Endodermal cell (in vitro differentiated cells): ENCODE measurements at regions not wholly inside any gene's neighbourhood (a gene's known extent, or its start where the extent isn't known, plus 50 kb on each side); places are given as distances from the start of the nearest gene placed in this dataset.

Experiments
- DNase-seq: peaks from one replicate; pipeline ENCODE4 v3.0.0-alpha.2; 2017
- H3K27ac ChIP-seq: 2 replicates; pipeline ENCODE4 v1.5.1; 2013; ENCODE audit warnings: mild to moderate bottlenecking, low read depth, low read length, moderate library complexity
- H3K27me3 ChIP-seq: 2 replicates; pipeline ENCODE4 v1.6.1; 2013; ENCODE audit warnings: mild to moderate bottlenecking, low read length, moderate library complexity; ENCODE audit not compliant: insufficient read depth, control insufficient read depth, poor library complexity, severe bottlenecking
- H3K36me3 ChIP-seq: 2 replicates; pipeline ENCODE4 v1.7.0; 2013; ENCODE audit warnings: mild to moderate bottlenecking, low read length, moderate library complexity; ENCODE audit not compliant: control insufficient read depth, insufficient read depth
- H3K4me1 ChIP-seq: one replicate; pipeline ENCODE4 v1.7.0; 2013; ENCODE audit warnings: low read length; ENCODE audit not compliant: control insufficient read depth, insufficient read depth
- H3K4me3 ChIP-seq: 2 replicates; pipeline ENCODE4 v1.5.1; 2013; ENCODE audit warnings: mild to moderate bottlenecking, low read length, moderate library complexity
- H3K9ac ChIP-seq: 2 replicates; pipeline ENCODE4 v1.6.1; 2013; ENCODE audit warnings: mild to moderate bottlenecking, low read length, moderate library complexity; ENCODE audit not compliant: poor library complexity, severe bottlenecking; ENCODE audit errors: extremely low read depth
- H3K9me3 ChIP-seq: 2 replicates; pipeline ENCODE4 v1.6.1; 2013; ENCODE audit warnings: mild to moderate bottlenecking, low read length, moderate library complexity; ENCODE audit not compliant: control insufficient read depth
- H3K27ac Mint-ChIP-seq: 2 replicates; pipeline ENCODE4 v1.8.0; 2020; ENCODE audit warnings: mixed read lengths
- H3K27me3 Mint-ChIP-seq: 2 replicates; pipeline ENCODE4 v1.8.0; 2021; ENCODE audit warnings: mild to moderate bottlenecking, mixed read lengths; ENCODE audit not compliant: insufficient read depth
- H3K36me3 Mint-ChIP-seq: 2 replicates; pipeline ENCODE4 v1.8.0; 2020; ENCODE audit warnings: low read depth, mixed read lengths
- H3K4me1 Mint-ChIP-seq: 2 replicates; pipeline ENCODE4 v1.8.0; 2020; ENCODE audit warnings: mixed read lengths
- H3K4me3 Mint-ChIP-seq: 2 replicates; pipeline ENCODE4 v1.8.0; 2020; ENCODE audit warnings: mild to moderate bottlenecking, moderate library complexity, mixed read lengths
- H3K9me3 Mint-ChIP-seq: 2 replicates; pipeline ENCODE4 v1.8.0; 2020; ENCODE audit warnings: mild to moderate bottlenecking, mixed read lengths
- WGBS, 2 experiments: methylation state at CpG; one replicate each; pipeline versions ENCODE4 v1.1.5 to v1.1.7; 2013; ENCODE audit warnings: missing lambda C conversion rate in 2 of 2, mixed read lengths in 1 of 2; ENCODE audit not compliant: insufficient coverage in 1 of 2, insufficient read length in 1 of 2; 5-methylcytosine and 5-hydroxymethylcytosine counted together
- TF ChIP-seq, protein P1 (sequence below): fragments of 200-600 bp; sonication (generic); conservative IDR thresholded peaks from 2 replicates; pipeline ENCODE4 v1.5.0; 2021; ENCODE audit warnings: antibody characterized with exemption, mild to moderate bottlenecking

DNA sequence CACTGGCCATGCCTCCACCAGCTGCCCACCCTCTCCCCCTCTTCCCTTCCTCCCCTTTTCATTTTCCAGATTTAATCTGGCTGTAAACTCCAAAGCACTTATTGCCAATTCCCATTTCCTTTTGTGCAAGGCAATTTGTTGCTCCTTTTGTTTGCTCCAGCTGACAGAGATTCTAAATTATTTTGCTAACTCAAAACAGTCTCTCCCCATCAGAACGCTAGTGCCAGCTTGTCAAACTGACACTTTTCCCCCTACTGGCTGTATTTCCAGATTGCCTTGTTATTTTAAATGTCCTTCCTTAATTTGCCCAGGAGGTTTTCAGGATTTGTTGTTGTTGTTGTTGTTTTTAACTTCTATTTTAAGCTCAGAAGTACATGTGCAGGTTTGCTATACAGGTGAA is 57.0 kb upstream of the PAK1 start:
- Mint-ChIP-seq H3K27me3 (no peaks in the 10 kb centered on the region), H3K9me3 (no peaks in the 10 kb centered on the region), H3K4me3 (no peak overlapping the region), H3K36me3 (no peaks in the 10 kb centered on the region), H3K27ac (no peak overlapping the region), H3K4me1 (peaks cover 3% of the 10 kb centered on the region)
- 63 to 86% methylated on average over 1 of the region's 1 CpG for WGBS, 2 experiments
- Histone ChIP-seq H3K4me1 (no peaks in the 10 kb centered on the region), H3K9me3 (no peaks in the 10 kb centered on the region), H3K36me3 (no peaks in the 10 kb centered on the region), H3K4me3 (no peak overlapping the region), H3K27ac (no peak overlapping the region), H3K9ac (no peak overlapping the region), H3K27me3 (no peaks in the 10 kb centered on the region)
- DNase-seq, result no peak
- TF ChIP-seq, protein P1, sequence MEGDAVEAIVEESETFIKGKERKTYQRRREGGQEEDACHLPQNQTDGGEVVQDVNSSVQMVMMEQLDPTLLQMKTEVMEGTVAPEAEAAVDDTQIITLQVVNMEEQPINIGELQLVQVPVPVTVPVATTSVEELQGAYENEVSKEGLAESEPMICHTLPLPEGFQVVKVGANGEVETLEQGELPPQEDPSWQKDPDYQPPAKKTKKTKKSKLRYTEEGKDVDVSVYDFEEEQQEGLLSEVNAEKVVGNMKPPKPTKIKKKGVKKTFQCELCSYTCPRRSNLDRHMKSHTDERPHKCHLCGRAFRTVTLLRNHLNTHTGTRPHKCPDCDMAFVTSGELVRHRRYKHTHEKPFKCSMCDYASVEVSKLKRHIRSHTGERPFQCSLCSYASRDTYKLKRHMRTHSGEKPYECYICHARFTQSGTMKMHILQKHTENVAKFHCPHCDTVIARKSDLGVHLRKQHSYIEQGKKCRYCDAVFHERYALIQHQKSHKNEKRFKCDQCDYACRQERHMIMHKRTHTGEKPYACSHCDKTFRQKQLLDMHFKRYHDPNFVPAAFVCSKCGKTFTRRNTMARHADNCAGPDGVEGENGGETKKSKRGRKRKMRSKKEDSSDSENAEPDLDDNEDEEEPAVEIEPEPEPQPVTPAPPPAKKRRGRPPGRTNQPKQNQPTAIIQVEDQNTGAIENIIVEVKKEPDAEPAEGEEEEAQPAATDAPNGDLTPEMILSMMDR, result peak; percentile 54

DNA sequence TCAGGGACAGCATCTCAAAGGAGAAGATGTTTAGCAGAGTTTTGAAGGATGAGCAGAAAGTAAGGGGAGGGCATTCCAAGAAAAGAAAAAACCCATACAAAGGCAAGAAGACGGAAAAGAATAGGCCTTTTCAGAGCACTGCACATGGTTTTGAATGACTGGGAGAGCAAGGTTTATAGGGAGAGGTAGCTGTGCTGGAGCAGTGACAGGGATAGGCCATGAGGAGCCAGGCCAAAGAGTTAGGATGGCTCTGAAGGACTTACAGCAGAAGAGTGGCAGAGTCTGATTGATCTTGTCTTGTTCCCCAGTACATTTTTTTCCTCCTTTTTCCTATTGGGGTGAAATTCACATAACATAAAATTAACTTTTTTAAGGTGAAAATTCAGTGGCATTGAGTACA is 55.8 kb upstream of the PAK1 start:
- no peak overlapping the region for H3K27ac ChIP-seq
- no peak overlapping the region for H3K27ac Mint-ChIP-seq

DNA sequence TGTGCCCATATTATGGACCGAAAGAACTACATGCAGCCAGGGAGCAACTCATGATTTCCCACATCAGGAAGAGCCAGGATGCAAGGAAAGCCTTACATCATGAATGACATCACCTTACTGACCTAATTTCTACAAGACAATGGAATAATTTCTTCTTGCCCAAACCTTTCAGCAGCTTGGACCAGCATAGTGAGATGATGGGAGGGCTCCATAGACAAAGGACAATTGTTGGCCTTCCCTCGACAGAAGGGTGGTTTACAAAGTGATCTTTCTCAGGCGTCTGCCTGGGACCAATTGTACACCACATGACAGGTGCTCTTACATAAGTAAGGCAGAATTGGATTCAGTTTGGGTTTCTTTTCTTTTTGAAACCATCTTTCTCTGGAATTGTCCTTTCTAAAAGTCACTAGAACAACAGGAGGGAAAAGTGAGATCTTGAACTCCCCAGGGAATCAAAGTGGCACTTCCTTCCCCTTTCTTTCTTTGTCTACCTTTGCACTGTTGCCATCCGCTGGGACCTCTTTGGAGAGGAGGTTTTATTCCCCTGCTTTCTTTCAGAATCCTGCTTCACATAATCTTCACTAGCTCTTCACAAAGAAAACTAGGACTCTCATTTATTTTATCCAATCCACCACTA is 51.7 kb upstream of the PAK1 start:
- Histone ChIP-seq H3K36me3 (no peaks in the 10 kb centered on the region), H3K9ac (no peak overlapping the region), H3K27me3 (no peaks in the 10 kb centered on the region), H3K27ac (no peak overlapping the region), H3K4me3 (no peak overlapping the region), H3K9me3 (no peaks in the 10 kb centered on the region), H3K4me1 (no peaks in the 10 kb centered on the region)
- Mint-ChIP-seq H3K27me3 (no peaks in the 10 kb centered on the region), H3K27ac (no peak overlapping the region), H3K9me3 (no peaks in the 10 kb centered on the region), H3K4me3 (no peak overlapping the region), H3K36me3 (no peaks in the 10 kb centered on the region), H3K4me1 (peaks cover 17% of the 10 kb centered on the region)
- WGBS, 2 experiments, result 60 to 78% methylated on average over 2 to 4 of the region's 4 CpGs
- no peak for DNase-seq
- TF ChIP-seq, protein P1, result no peak

More for the DNA sequence above, 55.8 kb upstream of the PAK1 start:
- no peak overlapping the region for H3K4me3 ChIP-seq
- Mint-ChIP-seq H3K27me3 (no peaks in the 10 kb centered on the region), H3K4me1 (peaks cover 7% of the 10 kb centered on the region), H3K4me3 (no peak overlapping the region), H3K36me3 (no peaks in the 10 kb centered on the region), H3K9me3 (no peaks in the 10 kb centered on the region)
- H3K4me1 ChIP-seq, result no peaks in the 10 kb centered on the region
- WGBS, 2 experiments, result 75 to 96% methylated on average over 1 of the region's 1 CpG
- TF ChIP-seq, protein P1, result no peak
- no peak overlapping the region for H3K9ac ChIP-seq
- H3K9me3 ChIP-seq, result no peaks in the 10 kb centered on the region
- DNase-seq, result no peak
- H3K27me3 ChIP-seq, result no peaks in the 10 kb centered on the region
- H3K36me3 ChIP-seq, result no peaks in the 10 kb centered on the region
